ENCODE measurements at regions not wholly inside any gene's neighbourhood (a gene's known extent, or its start where the extent isn't known, plus 50 kb on each side); places are given as distances from the start of the nearest gene placed in this dataset.

DNA sequence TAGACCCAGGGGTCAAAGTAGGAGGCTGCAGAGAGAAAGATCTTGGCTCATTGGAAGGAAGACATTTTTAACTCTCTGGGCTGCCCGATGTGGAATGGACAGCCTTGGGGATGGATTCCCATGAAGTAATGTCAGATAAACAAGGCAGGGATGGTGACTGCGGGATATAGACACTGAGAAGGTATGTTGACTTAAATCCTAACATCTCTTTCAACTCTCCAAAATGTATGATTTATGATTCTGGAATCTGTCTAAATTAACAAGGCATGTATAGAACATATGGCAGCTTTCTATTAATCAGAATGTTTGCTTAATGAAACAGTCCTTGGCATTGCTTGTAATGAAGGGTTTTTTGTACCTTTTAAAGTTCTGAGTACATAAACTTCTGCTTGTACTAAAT is 56.1 kb upstream of the VSTM5 start:
- TF ChIP-seq GATA3 (IDR thresholded peaks at IDR 0.05; ENCODE audit: low read depth, low read length), result no peak
- no peak for TF ChIP-seq GATA2 (IDR thresholded peaks at IDR 0.05; ENCODE audit: low read depth, low read length)

Data from SH-SY5Y (cell line).